ENCODE measurements at regions not wholly inside any gene's neighbourhood (a gene's known extent, or its start where the extent isn't known, plus 50 kb on each side); places are given as distances from the start of the nearest gene placed in this dataset.

GRCh38 chr2:18724371-18725145 is 135.2 kb upstream of the NT5C1B start:
- Histone ChIP-seq H3K27ac (ENCODE audit: low read depth, low read length, severe bottlenecking) (no peak overlapping the region), H3K36me3 (ENCODE audit: control insufficient read depth, insufficient read depth, low read length) (no peaks in the 10 kb centered on the region), H3K9me3 (ENCODE audit: control insufficient read depth, low read length) (no peaks in the 10 kb centered on the region), H3K4me1 (ENCODE audit: control insufficient read depth, insufficient read depth, low read length, poor library complexity, severe bottlenecking) (peaks cover 16% of the 10 kb centered on the region), H3K4me3 (ENCODE audit: extremely low read depth, insufficient read depth, low read length, poor library complexity, severe bottlenecking) (no peak overlapping the region)
- 92 to 100% methylated on average over 2 to 3 of the region's 5 CpGs for WGBS, 2 experiments (ENCODE audit: insufficient coverage in 2 of 2)

GRCh38 chr2:18723219-18723618 is 133.8 kb upstream of the NT5C1B start:
- Histone ChIP-seq H3K9me3 (ENCODE audit: control insufficient read depth, low read length) (no peaks in the 10 kb centered on the region), H3K4me1 (ENCODE audit: control insufficient read depth, insufficient read depth, low read length, poor library complexity, severe bottlenecking) (peaks cover 16% of the 10 kb centered on the region), H3K27ac (ENCODE audit: low read depth, low read length, severe bottlenecking) (no peak overlapping the region), H3K4me3 (ENCODE audit: extremely low read depth, insufficient read depth, low read length, poor library complexity, severe bottlenecking) (no peak overlapping the region), H3K36me3 (ENCODE audit: control insufficient read depth, insufficient read depth, low read length) (no peaks in the 10 kb centered on the region)
- 100% methylated on average over 2 of the region's 4 CpGs; no CpG with 5 or more reads in 1 of the 2 experiments for WGBS, 2 experiments (ENCODE audit: insufficient coverage in 2 of 2)

GRCh38 chr2:18722101-18722500 is 132.7 kb upstream of the NT5C1B start:
- no peaks in the 10 kb centered on the region for H3K36me3 ChIP-seq (ENCODE audit: control insufficient read depth, insufficient read depth, low read length)
- 95% methylated on average over 2 of the region's 2 CpGs; no CpG with 5 or more reads in 1 of the 2 experiments for WGBS, 2 experiments (ENCODE audit: insufficient coverage in 2 of 2)
- no peak overlapping the region for H3K27ac ChIP-seq (ENCODE audit: low read depth, low read length, severe bottlenecking)
- H3K4me1 ChIP-seq (ENCODE audit: control insufficient read depth, insufficient read depth, low read length, poor library complexity, severe bottlenecking): peaks cover 16% of the 10 kb centered on the region
- no peaks in the 10 kb centered on the region for H3K9me3 ChIP-seq (ENCODE audit: control insufficient read depth, low read length)
- H3K4me3 ChIP-seq (ENCODE audit: extremely low read depth, insufficient read depth, low read length, poor library complexity, severe bottlenecking): no peak overlapping the region

- Histone ChIP-seq H3K4me1 (ENCODE audit: control insufficient read depth, insufficient read depth, low read length, poor library complexity, severe bottlenecking) (peaks cover 16% of the 10 kb centered on the region), H3K27ac (ENCODE audit: low read depth, low read length, severe bottlenecking) (no peak overlapping the region), H3K36me3 (ENCODE audit: control insufficient read depth, insufficient read depth, low read length) (no peaks in the 10 kb centered on the region), H3K4me3 (ENCODE audit: extremely low read depth, insufficient read depth, low read length, poor library complexity, severe bottlenecking) (no peak overlapping the region), H3K9me3 (ENCODE audit: control insufficient read depth, low read length) (no peaks in the 10 kb centered on the region)
- WGBS, 2 experiments (ENCODE audit: insufficient coverage in 2 of 2): 83 to 100% methylated on average over 1 to 4 of the region's 10 CpGs
These were observed 131.9 kb upstream of the NT5C1B start for GRCh38 chr2:18721038-18721922.

GRCh38 chr2:18719978-18720775 is 130.8 kb upstream of the NT5C1B start:
- Histone ChIP-seq H3K9me3 (ENCODE audit: control insufficient read depth, low read length) (no peaks in the 10 kb centered on the region), H3K4me1 (ENCODE audit: control insufficient read depth, insufficient read depth, low read length, poor library complexity, severe bottlenecking) (peaks cover 16% of the 10 kb centered on the region), H3K27ac (ENCODE audit: low read depth, low read length, severe bottlenecking) (peak overlapping the region; percentile 41), H3K4me3 (ENCODE audit: extremely low read depth, insufficient read depth, low read length, poor library complexity, severe bottlenecking) (no peak overlapping the region), H3K36me3 (ENCODE audit: control insufficient read depth, insufficient read depth, low read length) (no peaks in the 10 kb centered on the region)
- 93% methylated on average over 2 to 3 of the region's 4 CpGs for WGBS, 2 experiments (ENCODE audit: insufficient coverage in 2 of 2)

GRCh38 chr2:18708203-18708715 is 118.9 kb upstream of the NT5C1B start:
- H3K4me3 ChIP-seq (ENCODE audit: extremely low read depth, insufficient read depth, low read length, poor library complexity, severe bottlenecking): no peak overlapping the region
- no peaks in the 10 kb centered on the region for H3K9me3 ChIP-seq (ENCODE audit: control insufficient read depth, low read length)
- WGBS, 2 experiments (ENCODE audit: insufficient coverage in 2 of 2): no CpG with 5 or more reads among the region's 1 CpG

GRCh38 chr2:18706001-18706400 is 116.6 kb upstream of the NT5C1B start:
- H3K36me3 ChIP-seq (ENCODE audit: control insufficient read depth, insufficient read depth, low read length): no peaks in the 10 kb centered on the region
- H3K27ac ChIP-seq (ENCODE audit: low read depth, low read length, severe bottlenecking): no peak overlapping the region
- H3K4me1 ChIP-seq (ENCODE audit: control insufficient read depth, insufficient read depth, low read length, poor library complexity, severe bottlenecking): no peaks in the 10 kb centered on the region
- 100% methylated on average over 2 of the region's 2 CpGs; no CpG with 5 or more reads in 1 of the 2 experiments for WGBS, 2 experiments (ENCODE audit: insufficient coverage in 2 of 2)
- H3K9me3 ChIP-seq (ENCODE audit: control insufficient read depth, low read length): no peaks in the 10 kb centered on the region
- H3K4me3 ChIP-seq (ENCODE audit: extremely low read depth, insufficient read depth, low read length, poor library complexity, severe bottlenecking): no peak overlapping the region

More at GRCh38 chr2:18708203-18708715, 118.9 kb upstream of the NT5C1B start:
- Histone ChIP-seq H3K36me3 (ENCODE audit: control insufficient read depth, insufficient read depth, low read length) (no peaks in the 10 kb centered on the region), H3K27ac (ENCODE audit: low read depth, low read length, severe bottlenecking) (no peak overlapping the region), H3K4me1 (ENCODE audit: control insufficient read depth, insufficient read depth, low read length, poor library complexity, severe bottlenecking) (no peaks in the 10 kb centered on the region)

GRCh38 chr2:18704276-18704675 is 114.9 kb upstream of the NT5C1B start:
- no peak overlapping the region for H3K4me3 ChIP-seq (ENCODE audit: extremely low read depth, insufficient read depth, low read length, poor library complexity, severe bottlenecking)
- no peaks in the 10 kb centered on the region for H3K9me3 ChIP-seq (ENCODE audit: control insufficient read depth, low read length)
- 81 to 89% methylated on average over 2 of the region's 2 CpGs for WGBS, 2 experiments (ENCODE audit: insufficient coverage in 2 of 2)

GRCh38 chr2:18703555-18703954 is 114.2 kb upstream of the NT5C1B start:
- no peak overlapping the region for H3K27ac ChIP-seq (ENCODE audit: low read depth, low read length, severe bottlenecking)
- no peaks in the 10 kb centered on the region for H3K4me1 ChIP-seq (ENCODE audit: control insufficient read depth, insufficient read depth, low read length, poor library complexity, severe bottlenecking)
- no peaks in the 10 kb centered on the region for H3K9me3 ChIP-seq (ENCODE audit: control insufficient read depth, low read length)
- WGBS, 2 experiments (ENCODE audit: insufficient coverage in 2 of 2): no CpG with 5 or more reads among the region's 2 CpGs
- H3K4me3 ChIP-seq (ENCODE audit: extremely low read depth, insufficient read depth, low read length, poor library complexity, severe bottlenecking): no peak overlapping the region
- no peaks in the 10 kb centered on the region for H3K36me3 ChIP-seq (ENCODE audit: control insufficient read depth, insufficient read depth, low read length)

More at GRCh38 chr2:18704276-18704675, 114.9 kb upstream of the NT5C1B start:
- Histone ChIP-seq H3K4me1 (ENCODE audit: control insufficient read depth, insufficient read depth, low read length, poor library complexity, severe bottlenecking) (no peaks in the 10 kb centered on the region), H3K36me3 (ENCODE audit: control insufficient read depth, insufficient read depth, low read length) (no peaks in the 10 kb centered on the region), H3K27ac (ENCODE audit: low read depth, low read length, severe bottlenecking) (no peak overlapping the region)

GRCh38 chr2:18701981-18702380 is 112.6 kb upstream of the NT5C1B start:
- Histone ChIP-seq H3K9me3 (ENCODE audit: control insufficient read depth, low read length) (no peaks in the 10 kb centered on the region), H3K36me3 (ENCODE audit: control insufficient read depth, insufficient read depth, low read length) (no peaks in the 10 kb centered on the region), H3K27ac (ENCODE audit: low read depth, low read length, severe bottlenecking) (no peak overlapping the region), H3K4me3 (ENCODE audit: extremely low read depth, insufficient read depth, low read length, poor library complexity, severe bottlenecking) (no peak overlapping the region), H3K4me1 (ENCODE audit: control insufficient read depth, insufficient read depth, low read length, poor library complexity, severe bottlenecking) (no peaks in the 10 kb centered on the region)
